Esophagus muscularis mucosa (tissue), 3 donors: ENCODE measurements at regions not wholly inside any gene's neighbourhood (a gene's known extent, or its start where the extent isn't known, plus 50 kb on each side); places are given as distances from the start of the nearest gene placed in this dataset.

Source experiments
- CTCF ChIP-seq, 3 experiments: fragments of 200-600 bp in 2 of 3; fragments of 450-650 bp in 1 of 3; sonication (generic) in 2 of 3; IDR thresholded peaks; one replicate each; pipeline ENCODE4 v1.5.1; 2017 to 2019; ENCODE audit warnings: antibody characterized with exemption in 3 of 3, mild to moderate bottlenecking in 2 of 3, moderate library complexity in 1 of 3
- POLR2A ChIP-seq: fragments of 450-650 bp; IDR thresholded peaks from one replicate; pipeline ENCODE4 v1.6.1; 2017; ENCODE audit warnings: antibody characterized with exemption, moderate library complexity, mild to moderate bottlenecking, low read depth

- TF ChIP-seq CTCF (IDR thresholded peaks at IDR 0.05) (no peak), POLR2A (no peak)
These were observed 72.0 kb upstream of the CD96 start for GRCh38 chr3:111470032-111470431.
